GM12872 (cell line): ENCODE measurements at regions not wholly inside any gene's neighbourhood (a gene's known extent, or its start where the extent isn't known, plus 50 kb on each side); places are given as distances from the start of the nearest gene placed in this dataset.

Experiments used
- CTCF ChIP-seq: IDR thresholded peaks from 3 replicates; pipeline ENCODE4 v1.5.1; 2011; ENCODE audit warnings: low read depth, mild to moderate bottlenecking, low read length, moderate library complexity; ENCODE audit not compliant: insufficient read depth

- no peak for TF ChIP-seq CTCF
These were observed 737.6 kb upstream of the TMEFF2 start for GRCh38 chr2:192932376-192932775.

- no peak for TF ChIP-seq CTCF
These were observed 706.7 kb upstream of the TMEFF2 start for GRCh38 chr2:192901446-192901845.

GRCh38 chr2:192899466-192899865 is 704.7 kb upstream of the TMEFF2 start:
- no peak for TF ChIP-seq CTCF

GRCh38 chr2:192888109-192888508 is 693.4 kb upstream of the TMEFF2 start:
- TF ChIP-seq CTCF = no peak

GRCh38 chr2:192887337-192887736 is 692.6 kb upstream of the TMEFF2 start:
- no peak for TF ChIP-seq CTCF

GRCh38 chr2:192886636-192887035 is 691.9 kb upstream of the TMEFF2 start:
- no peak for TF ChIP-seq CTCF

GRCh38 chr2:192885569-192886160 is 690.9 kb upstream of the TMEFF2 start:
- TF ChIP-seq CTCF = no peak
